Esophagus muscularis mucosa (tissue), 3 donors: ENCODE measurements at regions not wholly inside any gene's neighbourhood (a gene's known extent, or its start where the extent isn't known, plus 50 kb on each side); places are given as distances from the start of the nearest gene placed in this dataset.

ENCODE experiments used
- CTCF ChIP-seq, 3 experiments: fragments of 200-600 bp in 2 of 3; fragments of 450-650 bp in 1 of 3; sonication (generic) in 2 of 3; IDR thresholded peaks; one replicate each; pipeline ENCODE4 v1.5.1; 2017 to 2019; ENCODE audit warnings: antibody characterized with exemption in 3 of 3, mild to moderate bottlenecking in 2 of 3, moderate library complexity in 1 of 3
- POLR2AphosphoS5 ChIP-seq, 2 donors: sonication (generic); formaldehyde crosslinking; IDR thresholded peaks; one replicate each; pipeline ENCODE4 v1.6.1; 2017; ENCODE audit warnings: antibody characterized with exemption in 2 of 2

GRCh38 chr10:9848981-9849380 lies 1168.7 kb upstream of the CELF2 start:
- TF ChIP-seq POLR2AphosphoS5 (IDR thresholded peaks at IDR 0.05) (no peak), CTCF (IDR thresholded peaks at IDR 0.05) (no peak)
